ENCODE measurements at regions not wholly inside any gene's neighbourhood (a gene's known extent, or its start where the extent isn't known, plus 50 kb on each side); places are given as distances from the start of the nearest gene placed in this dataset.

DNA sequence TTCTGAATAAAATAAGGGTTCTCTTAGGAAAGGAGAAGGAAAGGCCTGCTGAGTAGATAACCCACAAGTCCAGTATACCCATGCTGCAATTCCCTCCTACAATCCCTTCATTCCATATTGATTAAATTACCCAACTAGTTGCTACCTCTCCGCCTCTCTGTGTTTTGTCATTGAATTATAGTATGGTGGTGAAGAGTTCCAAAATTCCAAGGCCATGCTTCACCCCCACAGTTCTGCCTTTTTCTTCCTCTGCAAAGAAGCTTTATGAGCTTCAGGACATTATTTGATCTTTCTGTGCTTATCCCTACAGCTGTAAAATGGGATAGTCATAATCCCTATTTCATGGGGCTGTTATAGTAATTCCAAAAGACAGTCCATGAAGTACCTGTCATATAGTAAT lies 215.6 kb downstream of the ACTL7B start:
- H3K27ac ChIP-seq (ENCODE audit: low read length): no peak overlapping the region
- H3K36me3 ChIP-seq (ENCODE audit: control insufficient read depth in 1 of 2, insufficient read depth in 2 of 2, low read length in 2 of 2): no peaks in the 10 kb centered on the region
- no peaks in the 10 kb centered on the region for H3K27me3 ChIP-seq (ENCODE audit: low read depth, low read length)
- H3K4me3 ChIP-seq (ENCODE audit: low read depth in 1 of 2, low read length in 2 of 2): no peak overlapping the region
- no peaks in the 10 kb centered on the region for H3K9me3 ChIP-seq (ENCODE audit: control insufficient read depth in 1 of 2, low read length in 2 of 2)
- H3K4me1 ChIP-seq (ENCODE audit: control insufficient read depth in 1 of 2, insufficient read depth in 2 of 2, low read length in 2 of 2): no peaks in the 10 kb centered on the region

DNA sequence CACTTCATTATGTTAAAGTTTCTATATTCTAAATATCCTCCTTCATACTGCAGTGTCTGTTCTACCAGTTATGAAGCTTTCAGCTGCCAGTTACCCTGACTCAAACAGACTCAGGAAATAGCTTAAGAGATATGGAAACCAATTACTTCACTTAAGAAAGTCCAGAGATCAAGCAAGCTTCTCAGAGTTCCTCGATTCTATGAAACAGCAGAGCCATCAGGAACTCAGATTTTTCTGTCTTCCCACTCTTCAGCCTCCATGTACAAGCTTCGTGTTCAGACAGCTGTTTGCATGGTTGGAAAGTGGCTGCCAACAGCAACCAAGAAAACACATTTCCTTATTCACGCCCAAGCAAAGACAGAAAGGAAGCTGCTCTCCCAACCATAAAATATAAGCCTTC lies 216.1 kb downstream of the ACTL7B start:
- no peak overlapping the region for H3K4me3 ChIP-seq (ENCODE audit: low read depth in 1 of 2, low read length in 2 of 2)
- H3K9me3 ChIP-seq (ENCODE audit: control insufficient read depth in 1 of 2, low read length in 2 of 2): no peaks in the 10 kb centered on the region
- H3K27ac ChIP-seq (ENCODE audit: low read length): no peak overlapping the region
- no peaks in the 10 kb centered on the region for H3K4me1 ChIP-seq (ENCODE audit: control insufficient read depth in 1 of 2, insufficient read depth in 2 of 2, low read length in 2 of 2)
- H3K27me3 ChIP-seq (ENCODE audit: low read depth, low read length): no peaks in the 10 kb centered on the region
- no peaks in the 10 kb centered on the region for H3K36me3 ChIP-seq (ENCODE audit: control insufficient read depth in 1 of 2, insufficient read depth in 2 of 2, low read length in 2 of 2)

DNA sequence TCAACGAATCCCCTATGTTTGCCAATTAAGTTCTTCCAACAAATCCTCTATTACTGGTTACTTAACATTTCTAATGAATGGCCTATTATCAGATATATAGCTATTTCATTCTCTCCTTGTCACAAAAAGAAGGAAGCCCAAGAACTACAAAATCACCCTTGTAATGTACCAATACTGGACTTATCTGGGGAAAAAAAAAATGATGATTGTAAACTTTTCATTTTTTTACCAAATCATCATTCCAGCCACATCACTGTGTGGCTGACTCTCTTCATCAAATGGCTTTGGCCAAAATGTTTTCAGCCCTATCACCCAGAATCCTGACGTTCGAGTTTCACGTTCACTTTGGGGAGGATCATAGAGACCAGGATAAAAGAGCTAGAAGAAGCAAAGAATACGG lies 216.7 kb downstream of the ACTL7B start:
- Histone ChIP-seq H3K36me3 (ENCODE audit: control insufficient read depth in 1 of 2, insufficient read depth in 2 of 2, low read length in 2 of 2) (no peaks in the 10 kb centered on the region), H3K27me3 (ENCODE audit: low read depth, low read length) (no peaks in the 10 kb centered on the region), H3K4me1 (ENCODE audit: control insufficient read depth in 1 of 2, insufficient read depth in 2 of 2, low read length in 2 of 2) (no peaks in the 10 kb centered on the region), H3K4me3 (ENCODE audit: low read depth in 1 of 2, low read length in 2 of 2) (no peak overlapping the region), H3K9me3 (ENCODE audit: control insufficient read depth in 1 of 2, low read length in 2 of 2) (no peaks in the 10 kb centered on the region), H3K27ac (ENCODE audit: low read length) (no peak overlapping the region)

DNA sequence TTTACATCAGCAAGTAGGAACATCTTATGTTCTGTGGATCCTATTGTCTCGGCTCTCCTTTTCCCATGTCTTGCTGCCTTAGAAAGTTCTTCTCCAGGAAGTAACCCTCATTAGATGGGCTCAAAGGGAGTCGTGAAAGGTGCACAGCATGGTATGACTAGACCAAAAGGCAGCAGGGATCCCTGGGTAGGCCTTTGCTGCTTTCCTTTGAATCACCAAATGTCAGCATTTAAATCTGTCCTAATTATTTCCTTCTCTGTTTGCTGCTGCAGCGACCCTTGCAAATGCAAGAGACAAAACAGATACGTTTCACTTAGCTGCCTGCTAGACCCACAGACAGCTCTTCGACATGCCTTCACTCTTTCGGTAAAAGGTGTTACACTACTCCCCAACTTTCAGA lies 218.4 kb downstream of the ACTL7B start:
- no peak overlapping the region for H3K4me3 ChIP-seq (ENCODE audit: low read depth in 1 of 2, low read length in 2 of 2)
- H3K36me3 ChIP-seq (ENCODE audit: control insufficient read depth in 1 of 2, insufficient read depth in 2 of 2, low read length in 2 of 2): no peaks in the 10 kb centered on the region
- H3K9me3 ChIP-seq (ENCODE audit: control insufficient read depth in 1 of 2, low read length in 2 of 2): no peaks in the 10 kb centered on the region
- no peaks in the 10 kb centered on the region for H3K27me3 ChIP-seq (ENCODE audit: low read depth, low read length)
- H3K27ac ChIP-seq (ENCODE audit: low read length): no peak overlapping the region
- H3K4me1 ChIP-seq (ENCODE audit: control insufficient read depth in 1 of 2, insufficient read depth in 2 of 2, low read length in 2 of 2): no peaks in the 10 kb centered on the region

DNA sequence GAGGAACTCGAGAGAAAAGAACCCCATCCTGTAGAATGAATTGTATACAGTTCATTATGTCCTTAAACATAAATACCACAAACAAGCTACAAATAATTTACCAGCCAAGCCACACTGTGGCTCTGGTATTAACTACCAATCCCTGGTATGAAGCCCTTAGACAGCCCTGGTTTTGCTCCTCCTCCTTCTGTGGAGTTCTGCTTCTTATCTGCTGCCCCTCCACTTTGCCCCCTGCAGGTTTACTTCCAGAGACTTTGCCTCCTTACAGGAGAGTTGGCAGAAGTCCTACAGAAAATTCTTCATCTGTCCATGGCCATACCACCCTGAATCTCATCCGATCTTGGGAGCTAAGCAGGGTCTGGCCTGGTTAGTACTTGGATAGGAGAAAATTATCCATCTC lies 219.8 kb downstream of the ACTL7B start:
- Histone ChIP-seq H3K27me3 (ENCODE audit: low read depth, low read length) (no peaks in the 10 kb centered on the region), H3K4me3 (ENCODE audit: low read depth in 1 of 2, low read length in 2 of 2) (no peak overlapping the region), H3K4me1 (ENCODE audit: control insufficient read depth in 1 of 2, insufficient read depth in 2 of 2, low read length in 2 of 2) (no peaks in the 10 kb centered on the region), H3K9me3 (ENCODE audit: control insufficient read depth in 1 of 2, low read length in 2 of 2) (no peaks in the 10 kb centered on the region), H3K36me3 (ENCODE audit: control insufficient read depth in 1 of 2, insufficient read depth in 2 of 2, low read length in 2 of 2) (no peaks in the 10 kb centered on the region), H3K27ac (ENCODE audit: low read length) (no peak overlapping the region)

DNA sequence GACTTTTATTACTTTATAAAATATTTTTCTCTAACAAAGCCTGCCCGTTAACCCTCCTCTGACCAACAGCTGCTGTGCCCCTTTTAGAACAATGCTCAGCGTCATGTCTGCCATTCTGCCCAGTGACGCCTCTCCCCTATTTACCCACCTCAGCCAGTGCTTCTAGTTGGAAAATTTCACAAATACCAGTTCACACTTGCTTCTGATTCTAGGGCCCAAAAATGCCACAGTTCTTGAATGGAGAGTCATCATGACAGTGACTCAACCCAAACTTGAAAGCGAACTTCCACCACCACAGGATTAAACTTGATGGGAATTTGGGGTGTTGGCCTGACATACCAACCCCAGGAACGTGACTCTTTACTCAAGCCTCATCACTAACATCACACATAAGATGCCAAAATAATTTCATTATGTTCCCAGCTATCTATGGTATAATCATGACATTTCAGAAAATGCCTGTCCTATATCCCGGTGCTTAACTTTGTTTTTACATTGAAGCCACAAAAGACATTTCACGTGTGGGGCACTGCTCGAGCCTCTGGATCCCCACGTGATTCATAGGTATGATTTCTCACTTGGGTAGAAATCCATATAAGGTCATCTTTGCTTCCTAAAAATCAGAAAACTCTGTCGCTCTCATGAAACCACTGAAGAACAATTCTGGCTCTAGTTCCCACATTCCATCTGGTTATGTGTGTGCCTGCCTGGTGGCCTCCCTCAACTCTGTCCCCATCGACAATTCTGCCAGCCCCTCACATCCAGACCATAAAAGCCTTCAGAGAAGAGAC lies 220.9 kb downstream of the ACTL7B start:
- H3K27ac ChIP-seq (ENCODE audit: low read length): no peak overlapping the region
- H3K36me3 ChIP-seq (ENCODE audit: control insufficient read depth in 1 of 2, insufficient read depth in 2 of 2, low read length in 2 of 2): no peaks in the 10 kb centered on the region
- H3K27me3 ChIP-seq (ENCODE audit: low read depth, low read length): no peaks in the 10 kb centered on the region
- H3K9me3 ChIP-seq (ENCODE audit: control insufficient read depth in 1 of 2, low read length in 2 of 2): no peaks in the 10 kb centered on the region
- H3K4me3 ChIP-seq (ENCODE audit: low read depth in 1 of 2, low read length in 2 of 2): no peak overlapping the region
- no peaks in the 10 kb centered on the region for H3K4me1 ChIP-seq (ENCODE audit: control insufficient read depth in 1 of 2, insufficient read depth in 2 of 2, low read length in 2 of 2)

DNA sequence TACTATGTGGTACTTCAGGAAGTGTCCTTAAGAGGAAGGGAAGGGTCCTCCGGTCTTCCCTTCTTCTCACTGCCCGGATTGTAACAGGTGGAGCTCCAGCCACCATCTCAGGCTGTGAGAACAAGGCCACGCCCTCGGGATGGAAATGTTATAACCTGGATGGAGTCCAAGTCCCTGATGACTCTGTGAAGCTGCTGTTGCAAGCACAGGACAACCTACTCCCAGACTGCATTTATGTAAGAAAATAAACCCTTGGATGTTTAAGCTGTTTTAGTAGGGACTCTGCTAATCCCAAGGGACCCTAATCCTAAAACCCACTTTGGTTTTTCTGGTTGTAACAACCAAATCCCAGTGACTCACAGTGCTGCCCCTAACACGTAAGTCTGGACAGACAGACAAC lies 221.6 kb downstream of the ACTL7B start:
- H3K27me3 ChIP-seq (ENCODE audit: low read depth, low read length): no peaks in the 10 kb centered on the region
- H3K4me1 ChIP-seq (ENCODE audit: control insufficient read depth in 1 of 2, insufficient read depth in 2 of 2, low read length in 2 of 2): no peaks in the 10 kb centered on the region
- no peaks in the 10 kb centered on the region for H3K36me3 ChIP-seq (ENCODE audit: control insufficient read depth in 1 of 2, insufficient read depth in 2 of 2, low read length in 2 of 2)
- no peak overlapping the region for H3K27ac ChIP-seq (ENCODE audit: low read length)
- H3K9me3 ChIP-seq (ENCODE audit: control insufficient read depth in 1 of 2, low read length in 2 of 2): no peaks in the 10 kb centered on the region
- H3K4me3 ChIP-seq (ENCODE audit: low read depth in 1 of 2, low read length in 2 of 2): no peak overlapping the region

DNA sequence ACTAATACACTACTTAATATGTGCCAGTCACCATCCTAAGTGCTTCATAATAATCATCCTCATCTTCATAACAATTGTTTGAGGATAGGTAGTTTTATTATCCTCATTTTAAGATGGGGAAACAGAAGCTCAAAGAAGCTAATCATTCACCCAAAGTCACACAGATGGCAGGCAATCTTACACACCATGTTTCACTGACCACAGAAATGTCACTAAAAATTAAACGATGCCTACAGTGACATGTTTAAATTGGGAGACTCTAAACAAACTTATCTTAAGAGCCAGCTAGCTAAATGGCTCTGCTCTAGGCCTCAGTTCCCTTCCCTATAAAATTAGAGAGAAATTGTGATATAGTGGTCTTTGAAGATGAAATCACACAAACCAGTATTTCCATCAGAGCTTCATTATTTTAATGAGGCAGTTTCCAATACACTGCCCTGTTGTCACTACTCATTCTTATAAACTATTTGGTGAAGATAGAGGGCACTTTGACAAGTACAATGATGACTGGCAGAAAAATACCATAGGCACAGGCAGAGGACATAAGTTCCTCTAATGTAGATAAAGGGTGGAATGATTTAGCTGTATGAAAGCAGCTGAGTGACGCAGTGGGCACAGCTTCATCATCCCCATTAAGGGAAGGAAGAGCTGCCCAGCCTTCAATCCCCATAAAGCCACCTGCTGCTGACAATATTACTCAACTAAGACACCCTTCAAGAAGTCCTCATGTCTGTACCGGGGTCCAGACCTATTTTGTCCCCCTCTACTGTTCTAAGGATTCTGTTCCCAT lies 224.1 kb downstream of the ACTL7B start:
- no peak overlapping the region for H3K27ac ChIP-seq (ENCODE audit: low read length)
- H3K36me3 ChIP-seq (ENCODE audit: control insufficient read depth in 1 of 2, insufficient read depth in 2 of 2, low read length in 2 of 2): no peaks in the 10 kb centered on the region
- H3K4me1 ChIP-seq (ENCODE audit: control insufficient read depth in 1 of 2, insufficient read depth in 2 of 2, low read length in 2 of 2): no peaks in the 10 kb centered on the region
- no peaks in the 10 kb centered on the region for H3K9me3 ChIP-seq (ENCODE audit: control insufficient read depth in 1 of 2, low read length in 2 of 2)
- no peaks in the 10 kb centered on the region for H3K27me3 ChIP-seq (ENCODE audit: low read depth, low read length)
- no peak overlapping the region for H3K4me3 ChIP-seq (ENCODE audit: low read depth in 1 of 2, low read length in 2 of 2)

DNA sequence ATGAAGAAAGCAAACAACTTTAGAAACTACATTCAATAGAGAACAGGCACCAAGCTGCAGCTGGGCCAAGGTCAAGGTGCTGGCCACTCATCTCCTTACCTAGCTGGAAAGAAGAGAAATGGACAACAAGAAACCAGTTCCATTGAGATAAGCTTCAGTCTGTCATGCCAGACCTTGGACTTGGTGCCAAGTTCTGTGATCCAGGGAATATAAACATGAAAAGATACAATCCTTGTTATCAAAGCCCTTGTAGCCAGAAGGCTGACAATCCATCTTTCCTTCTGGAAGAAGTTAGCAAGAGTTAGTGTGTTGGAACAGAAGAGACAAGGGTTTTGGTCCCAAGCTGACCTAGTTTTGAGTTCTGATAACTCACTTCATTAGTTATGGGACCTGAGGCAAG lies 227.5 kb downstream of the ACTL7B start:
- Histone ChIP-seq H3K4me3 (ENCODE audit: low read depth in 1 of 2, low read length in 2 of 2) (no peak overlapping the region), H3K9me3 (ENCODE audit: control insufficient read depth in 1 of 2, low read length in 2 of 2) (no peaks in the 10 kb centered on the region), H3K27ac (ENCODE audit: low read length) (no peak overlapping the region), H3K4me1 (ENCODE audit: control insufficient read depth in 1 of 2, insufficient read depth in 2 of 2, low read length in 2 of 2) (no peaks in the 10 kb centered on the region), H3K36me3 (ENCODE audit: control insufficient read depth in 1 of 2, insufficient read depth in 2 of 2, low read length in 2 of 2) (no peaks in the 10 kb centered on the region), H3K27me3 (ENCODE audit: low read depth, low read length) (no peaks in the 10 kb centered on the region)

DNA sequence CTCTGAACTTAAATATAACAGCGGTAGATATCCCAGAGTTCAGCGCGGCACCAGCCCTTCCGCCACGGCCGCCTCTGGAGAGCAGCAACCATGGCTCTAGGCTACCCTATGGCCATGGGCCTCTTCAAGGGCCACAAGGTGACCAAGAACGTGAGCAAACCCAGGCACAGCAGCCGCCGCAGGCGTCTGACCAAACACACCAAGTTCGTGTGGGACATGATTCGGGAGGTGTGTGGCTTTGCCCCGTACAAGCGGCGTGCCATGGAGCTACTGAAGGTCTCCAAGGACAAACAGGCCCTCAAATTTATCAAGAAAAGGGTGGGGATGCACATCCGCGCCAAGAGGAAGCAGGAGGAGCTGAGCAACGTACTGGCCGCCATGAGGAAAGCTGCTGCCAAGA lies 229.0 kb downstream of the ACTL7B start:
- no peaks in the 10 kb centered on the region for H3K4me1 ChIP-seq (ENCODE audit: control insufficient read depth in 1 of 2, insufficient read depth in 2 of 2, low read length in 2 of 2)
- H3K36me3 ChIP-seq (ENCODE audit: control insufficient read depth in 1 of 2, insufficient read depth in 2 of 2, low read length in 2 of 2): no peaks in the 10 kb centered on the region
- no peak overlapping the region for H3K27ac ChIP-seq (ENCODE audit: low read length)
- H3K4me3 ChIP-seq (ENCODE audit: low read depth in 1 of 2, low read length in 2 of 2): no peak overlapping the region
- no peaks in the 10 kb centered on the region for H3K9me3 ChIP-seq (ENCODE audit: control insufficient read depth in 1 of 2, low read length in 2 of 2)
- no peaks in the 10 kb centered on the region for H3K27me3 ChIP-seq (ENCODE audit: low read depth, low read length)

DNA sequence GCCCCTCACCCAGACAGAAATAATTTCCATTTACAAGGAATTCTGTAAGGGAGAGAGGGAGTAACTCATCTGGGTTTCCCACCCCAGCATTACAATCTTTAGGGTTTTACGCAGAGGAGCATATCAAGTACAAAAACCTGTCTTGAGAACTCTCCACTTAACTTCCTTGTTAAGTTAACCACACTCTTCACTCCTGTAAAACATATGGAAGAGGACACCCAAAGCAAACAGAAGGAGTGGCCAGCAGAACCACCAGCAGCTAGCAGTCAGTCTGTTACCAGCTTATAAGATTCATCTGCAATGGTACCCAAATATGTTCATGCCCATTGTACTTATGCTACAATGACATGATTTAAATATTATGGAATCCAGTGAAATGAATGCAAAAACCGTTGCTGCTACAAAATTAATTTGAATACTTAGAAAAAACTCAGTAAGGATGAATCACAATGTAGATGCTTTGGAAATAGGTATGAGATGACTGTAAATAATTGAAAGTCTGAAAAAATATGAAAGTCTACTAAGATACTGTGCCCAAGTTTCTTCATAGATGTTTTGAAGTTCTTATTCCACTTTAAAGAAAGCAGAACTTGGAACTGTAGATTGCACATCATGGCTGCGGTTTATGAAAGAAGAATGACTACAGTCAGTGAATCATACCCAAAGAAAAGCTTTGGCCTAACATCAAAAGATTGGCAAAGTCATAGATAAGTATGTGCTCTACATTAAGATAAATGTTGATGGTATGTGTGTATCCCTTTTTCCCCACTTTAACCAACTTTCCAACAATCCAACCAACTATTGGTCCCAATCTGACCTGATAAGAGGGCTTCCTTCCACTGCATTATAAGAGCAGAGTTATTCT lies 233.6 kb downstream of the ACTL7B start:
- H3K9me3 ChIP-seq (ENCODE audit: control insufficient read depth in 1 of 2, low read length in 2 of 2): no peaks in the 10 kb centered on the region
- no peaks in the 10 kb centered on the region for H3K4me1 ChIP-seq (ENCODE audit: control insufficient read depth in 1 of 2, insufficient read depth in 2 of 2, low read length in 2 of 2)
- H3K27me3 ChIP-seq (ENCODE audit: low read depth, low read length): no peaks in the 10 kb centered on the region
- no peak overlapping the region for H3K27ac ChIP-seq (ENCODE audit: low read length)
- no peaks in the 10 kb centered on the region for H3K36me3 ChIP-seq (ENCODE audit: control insufficient read depth in 1 of 2, insufficient read depth in 2 of 2, low read length in 2 of 2)
- H3K4me3 ChIP-seq (ENCODE audit: low read depth in 1 of 2, low read length in 2 of 2): no peak overlapping the region
